GM12865 (cell line): ENCODE measurements at regions not wholly inside any gene's neighbourhood (a gene's known extent, or its start where the extent isn't known, plus 50 kb on each side); places are given as distances from the start of the nearest gene placed in this dataset.

Experiments used
- DNase-seq: peaks from one replicate; pipeline ENCODE4 v3.0.0; 2010; ENCODE audit warnings: low read depth
- H3K4me3 ChIP-seq: 2 replicates; pipeline ENCODE4 v1.5.1; 2011; ENCODE audit warnings: mild to moderate bottlenecking, low read depth, low read length, control low read depth
- CTCF ChIP-seq: IDR thresholded peaks from 2 replicates; pipeline ENCODE4 v1.5.1; 2011; ENCODE audit warnings: low read length, control low read depth, low read depth, inconsistent platforms; ENCODE audit not compliant: insufficient read depth; ENCODE audit errors: missing control alignments

- no peak for DNase-seq
- no peak overlapping the region for H3K4me3 ChIP-seq
- TF ChIP-seq CTCF: no peak
These were observed 126.3 kb upstream of the RPS23 start for GRCh38 chr5:82404382-82404945.

- no peak for DNase-seq
- H3K4me3 ChIP-seq: no peak overlapping the region
- TF ChIP-seq CTCF: no peak
These were observed 125.6 kb upstream of the RPS23 start for GRCh38 chr5:82403724-82404123.

GRCh38 chr5:82403026-82403425 is 124.9 kb upstream of the RPS23 start:
- no peak for TF ChIP-seq CTCF
- no peak overlapping the region for H3K4me3 ChIP-seq
- no peak for DNase-seq

GRCh38 chr5:82399111-82399510 is 121.0 kb upstream of the RPS23 start:
- TF ChIP-seq CTCF: no peak
- H3K4me3 ChIP-seq: no peak overlapping the region
- no peak for DNase-seq

GRCh38 chr5:82397741-82398320 is 119.7 kb upstream of the RPS23 start:
- TF ChIP-seq CTCF: no peak
- DNase-seq: no peak
- no peak overlapping the region for H3K4me3 ChIP-seq

- no peak overlapping the region for H3K4me3 ChIP-seq
- DNase-seq: no peak
- no peak for TF ChIP-seq CTCF
These were observed 118.8 kb upstream of the RPS23 start for GRCh38 chr5:82396871-82397514.
